ENCODE measurements at regions not wholly inside any gene's neighbourhood (a gene's known extent, or its start where the extent isn't known, plus 50 kb on each side); places are given as distances from the start of the nearest gene placed in this dataset.
"Not testable (repeated sequence)": the region's sequence is repeated elsewhere in the genome, so short reads cannot be mapped to it uniquely, and the experiment has no call there.

GRCh38 chr5:135112008-135112725 lies 78.1 kb upstream of the PITX1 start:
- DNase-seq = no peak

- DNase-seq = no peak
These were observed 77.0 kb upstream of the PITX1 start for GRCh38 chr5:135110785-135111596.

- DNase-seq = no peak
These were observed 75.0 kb upstream of the PITX1 start for GRCh38 chr5:135108992-135109391.

- no peak for DNase-seq
These were observed 74.5 kb upstream of the PITX1 start for GRCh38 chr5:135108569-135108968.

- no peak for DNase-seq
These were observed 74.0 kb upstream of the PITX1 start for GRCh38 chr5:135107986-135108385.

- no peak for DNase-seq
These were observed 72.8 kb upstream of the PITX1 start for GRCh38 chr5:135106610-135107471.

- DNase-seq = no peak
These were observed 72.1 kb upstream of the PITX1 start for GRCh38 chr5:135106136-135106535.

GRCh38 chr5:135105105-135105484 lies 71.1 kb upstream of the PITX1 start:
- no peak for DNase-seq

GRCh38 chr5:135103575-135103853 lies 69.5 kb upstream of the PITX1 start:
- no peak for DNase-seq

GRCh38 chr5:135102716-135103574 lies 68.9 kb upstream of the PITX1 start:
- no peak for DNase-seq

- DNase-seq = no peak
These were observed 66.4 kb upstream of the PITX1 start for GRCh38 chr5:135100431-135100830.

GRCh38 chr5:135100011-135100410 lies 66.0 kb upstream of the PITX1 start:
- DNase-seq = no peak

GRCh38 chr5:135097390-135097789 lies 63.4 kb upstream of the PITX1 start:
- DNase-seq = no peak

GRCh38 chr5:135095871-135096270 lies 61.8 kb upstream of the PITX1 start:
- DNase-seq = no peak

GRCh38 chr5:135095052-135095715 lies 61.2 kb upstream of the PITX1 start:
- DNase-seq = no peak

GRCh38 chr5:135094339-135095051 lies 60.5 kb upstream of the PITX1 start:
- no peak for DNase-seq

- not testable (repeated sequence) for DNase-seq
These were observed 59.5 kb upstream of the PITX1 start for GRCh38 chr5:135093483-135093882.

GRCh38 chr5:135092476-135092875 lies 58.4 kb upstream of the PITX1 start:
- DNase-seq = no peak

- DNase-seq = no peak
These were observed 57.3 kb upstream of the PITX1 start for GRCh38 chr5:135091286-135091685.

GRCh38 chr5:135089912-135090311 lies 55.9 kb upstream of the PITX1 start:
- DNase-seq = no peak

GRCh38 chr5:135088911-135089310 lies 54.9 kb upstream of the PITX1 start:
- DNase-seq = no peak
